Mesothelial cell of epicardium (in vitro differentiated cells): ENCODE measurements at regions not wholly inside any gene's neighbourhood (a gene's known extent, or its start where the extent isn't known, plus 50 kb on each side); places are given as distances from the start of the nearest gene placed in this dataset.
"Not testable (repeated sequence)": the region's sequence is repeated elsewhere in the genome, so short reads cannot be mapped to it uniquely, and the experiment has no call there.

Source experiments
- DNase-seq, 2 experiments: peaks; one replicate each; pipeline ENCODE4 v3.0.0; 2021; ENCODE audit warnings: low spot score in 2 of 2; ENCODE audit not compliant: unreplicated experiment in 2 of 2
- H3K27ac Mint-ChIP-seq: 2 replicates; pipeline ENCODE4 v1.8.0; 2021; ENCODE audit warnings: mixed read lengths
- H3K27me3 Mint-ChIP-seq: 2 replicates; pipeline ENCODE4 v1.8.0; 2021; ENCODE audit warnings: low read depth, mixed read lengths
- H3K36me3 Mint-ChIP-seq: 2 replicates; pipeline ENCODE4 v1.8.0; 2021; ENCODE audit warnings: mixed read lengths
- H3K4me1 Mint-ChIP-seq: 2 replicates; pipeline ENCODE4 v1.8.0; 2021; ENCODE audit warnings: mixed read lengths
- H3K4me3 Mint-ChIP-seq: 2 replicates; pipeline ENCODE4 v1.8.0; 2021; ENCODE audit warnings: mild to moderate bottlenecking, moderate library complexity, mixed read lengths
- H3K9me3 Mint-ChIP-seq: 2 replicates; pipeline ENCODE4 v1.8.0; 2021; ENCODE audit warnings: mixed read lengths
- TF ChIP-seq, protein P1 (sequence below): fragments of 200-600 bp; sonication (generic); IDR thresholded peaks from one replicate; pipeline ENCODE4 v1.5.0; 2021; ENCODE audit warnings: antibody characterized with exemption; ENCODE audit not compliant: unreplicated experiment

DNA sequence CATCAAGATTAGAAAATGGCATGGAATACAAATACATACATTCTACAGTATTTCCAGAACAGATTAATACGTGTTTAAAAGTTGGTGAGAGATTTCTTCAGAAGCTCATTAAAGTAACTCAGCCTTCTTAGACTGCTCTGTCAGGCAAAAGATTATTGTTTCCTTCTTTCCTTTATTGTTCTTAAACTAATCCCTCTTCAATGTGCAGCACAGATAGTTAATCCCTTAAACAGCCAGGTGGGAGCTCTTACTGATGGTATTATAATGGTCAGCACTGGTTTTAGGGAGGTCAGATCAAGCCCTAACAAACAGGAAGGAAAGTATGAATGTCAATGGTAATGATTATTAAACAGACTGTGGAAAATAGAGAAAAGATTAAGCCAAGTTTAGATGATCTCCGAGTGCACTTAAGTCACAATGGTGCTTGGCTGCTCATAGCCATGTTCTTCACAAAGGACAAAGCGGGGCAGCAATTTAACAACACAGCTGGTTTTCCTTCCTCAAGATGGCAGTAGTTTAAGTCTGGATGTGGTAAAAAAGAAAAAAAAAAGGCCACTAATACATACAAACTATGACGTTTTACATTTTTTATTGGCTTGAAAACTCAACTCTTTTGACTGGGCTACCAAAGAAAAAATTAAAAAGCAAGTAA, 992.6 kb downstream of the PCDH9 start:
- Mint-ChIP-seq H3K27me3 (no peaks in the 10 kb centered on the region), H3K36me3 (peaks cover 3% of the 10 kb centered on the region), H3K27ac (no peak overlapping the region), H3K9me3 (peaks cover 33% of the 10 kb centered on the region), H3K4me1 (peaks cover 3% of the 10 kb centered on the region), H3K4me3 (no peak overlapping the region)
- DNase-seq: no peak
- TF ChIP-seq, protein P1, sequence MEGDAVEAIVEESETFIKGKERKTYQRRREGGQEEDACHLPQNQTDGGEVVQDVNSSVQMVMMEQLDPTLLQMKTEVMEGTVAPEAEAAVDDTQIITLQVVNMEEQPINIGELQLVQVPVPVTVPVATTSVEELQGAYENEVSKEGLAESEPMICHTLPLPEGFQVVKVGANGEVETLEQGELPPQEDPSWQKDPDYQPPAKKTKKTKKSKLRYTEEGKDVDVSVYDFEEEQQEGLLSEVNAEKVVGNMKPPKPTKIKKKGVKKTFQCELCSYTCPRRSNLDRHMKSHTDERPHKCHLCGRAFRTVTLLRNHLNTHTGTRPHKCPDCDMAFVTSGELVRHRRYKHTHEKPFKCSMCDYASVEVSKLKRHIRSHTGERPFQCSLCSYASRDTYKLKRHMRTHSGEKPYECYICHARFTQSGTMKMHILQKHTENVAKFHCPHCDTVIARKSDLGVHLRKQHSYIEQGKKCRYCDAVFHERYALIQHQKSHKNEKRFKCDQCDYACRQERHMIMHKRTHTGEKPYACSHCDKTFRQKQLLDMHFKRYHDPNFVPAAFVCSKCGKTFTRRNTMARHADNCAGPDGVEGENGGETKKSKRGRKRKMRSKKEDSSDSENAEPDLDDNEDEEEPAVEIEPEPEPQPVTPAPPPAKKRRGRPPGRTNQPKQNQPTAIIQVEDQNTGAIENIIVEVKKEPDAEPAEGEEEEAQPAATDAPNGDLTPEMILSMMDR: no peak

DNA sequence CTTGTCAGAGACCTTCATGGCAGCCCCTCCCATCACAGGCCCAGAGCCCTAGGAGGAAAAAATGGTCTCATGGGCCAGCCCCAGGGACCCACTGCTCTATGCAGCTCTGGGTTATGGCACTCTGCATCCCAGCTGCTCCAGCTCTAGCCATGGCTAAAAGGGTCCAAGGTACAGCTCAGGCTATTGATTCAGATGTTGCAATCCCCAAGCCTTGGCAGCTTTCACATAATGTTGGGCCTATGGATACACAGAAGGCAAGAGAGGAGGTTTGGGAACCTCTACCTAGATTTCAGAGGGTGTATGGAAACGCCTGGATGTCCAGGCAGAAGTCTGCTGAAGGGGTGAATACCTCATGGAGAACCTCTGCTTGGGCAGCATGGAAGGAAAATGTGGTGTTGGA, 996.0 kb downstream of the PCDH9 start:
- TF ChIP-seq, protein P1: no peak
- Mint-ChIP-seq H3K36me3 (peaks cover 3% of the 10 kb centered on the region), H3K9me3 (peaks cover 33% of the 10 kb centered on the region), H3K4me1 (peaks cover 3% of the 10 kb centered on the region), H3K27ac (no peak overlapping the region), H3K4me3 (no peak overlapping the region), H3K27me3 (no peaks in the 10 kb centered on the region)
- no peak for DNase-seq

DNA sequence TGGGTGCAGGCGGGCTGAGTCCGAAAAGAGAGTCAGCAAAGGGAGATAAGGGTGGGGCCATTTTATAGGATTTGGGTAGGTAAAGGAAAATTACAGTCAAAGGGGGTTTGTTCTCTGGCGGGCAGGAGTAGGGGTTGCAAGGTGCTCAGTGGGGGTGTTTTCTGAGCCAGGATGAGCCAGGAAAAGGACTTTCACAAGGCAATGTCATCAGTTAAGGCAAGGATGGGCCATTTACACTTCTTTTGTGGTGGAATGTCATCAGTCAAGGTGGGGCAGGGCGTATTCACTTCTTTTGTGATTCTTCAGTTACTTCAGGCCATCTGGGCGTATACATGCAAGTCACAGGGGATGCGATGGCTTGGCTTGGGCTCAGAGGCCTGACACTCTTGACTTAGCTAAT, 998.2 kb downstream of the PCDH9 start:
- not testable (repeated sequence) for H3K4me3 Mint-ChIP-seq, H3K4me1 Mint-ChIP-seq, H3K27ac Mint-ChIP-seq, DNase-seq, H3K27me3 Mint-ChIP-seq, H3K36me3 Mint-ChIP-seq
- H3K9me3 Mint-ChIP-seq: peaks cover 30% of the 10 kb centered on the region

DNA sequence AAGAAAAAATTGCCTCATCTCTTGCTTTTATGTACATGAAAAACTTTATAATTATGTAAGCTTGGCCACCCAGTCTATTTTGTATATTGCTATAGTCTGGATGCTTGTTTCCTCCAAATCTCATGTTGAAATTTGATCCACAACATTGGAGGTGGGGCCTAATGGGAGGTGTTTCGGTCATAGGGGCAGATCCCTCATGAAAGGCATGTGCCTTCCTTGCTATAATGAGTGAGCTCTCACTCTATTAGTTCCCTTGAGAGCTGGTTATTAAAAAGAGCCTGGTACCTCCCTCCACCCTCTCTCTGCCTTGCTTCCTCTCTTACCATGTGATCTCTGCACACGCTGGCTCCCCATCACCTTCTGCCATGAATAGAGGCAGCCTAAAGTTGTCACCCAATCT, 1005.1 kb downstream of the PCDH9 start:
- Mint-ChIP-seq H3K4me1 (peaks cover 26% of the 10 kb centered on the region), H3K27ac (peak overlapping the region; percentile 35), H3K36me3 (peaks cover 2% of the 10 kb centered on the region), H3K4me3 (no peak overlapping the region), H3K9me3 (peaks cover 7% of the 10 kb centered on the region), H3K27me3 (no peaks in the 10 kb centered on the region)
- DNase-seq: no peak
- TF ChIP-seq, protein P1: no peak

DNA sequence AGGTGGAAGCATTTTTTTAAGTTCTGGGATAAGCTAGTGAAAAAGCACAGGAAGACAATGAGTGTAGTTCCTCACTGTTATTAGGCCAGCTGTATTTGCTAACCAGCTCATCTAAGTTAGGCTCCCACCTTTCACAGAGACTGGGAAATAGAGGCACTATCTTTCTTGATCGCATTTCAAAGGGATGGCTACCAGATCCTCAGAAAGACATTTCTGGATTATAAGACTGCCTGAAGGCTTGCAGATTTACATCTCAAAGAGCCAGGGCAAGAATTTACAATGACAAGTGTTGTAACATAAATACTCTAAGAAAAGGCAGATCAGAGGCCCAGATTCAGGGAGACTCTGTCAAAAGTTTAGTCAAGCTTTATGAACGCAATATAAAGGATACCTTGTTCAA, 1005.5 kb downstream of the PCDH9 start:
- Mint-ChIP-seq H3K27me3 (no peaks in the 10 kb centered on the region), H3K36me3 (peaks cover 2% of the 10 kb centered on the region), H3K27ac (peak overlapping the region; percentile 6), H3K4me3 (no peak overlapping the region), H3K9me3 (peaks cover 7% of the 10 kb centered on the region), H3K4me1 (peaks cover 26% of the 10 kb centered on the region)
- TF ChIP-seq, protein P1: no peak
- no peak for DNase-seq

DNA sequence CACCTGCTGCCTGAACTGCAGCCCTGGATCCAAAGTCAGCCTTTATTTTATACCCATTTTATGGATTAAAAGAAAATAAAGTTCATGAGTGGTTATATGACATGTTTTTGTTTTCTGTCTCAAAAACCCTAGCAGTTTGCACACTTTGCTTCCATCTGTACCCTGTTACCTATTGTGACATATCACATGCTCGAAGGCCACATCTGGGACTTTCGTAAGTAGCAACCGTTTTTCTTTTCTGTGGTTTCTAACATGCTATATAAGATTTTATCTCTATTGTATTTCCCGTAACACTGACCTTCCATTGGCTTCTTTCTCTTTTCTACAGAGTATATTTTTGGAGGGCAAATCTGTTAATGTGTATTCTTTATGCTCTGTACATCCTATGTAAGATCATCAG, 1007.2 kb downstream of the PCDH9 start:
- Mint-ChIP-seq H3K27ac (no peak overlapping the region), H3K4me1 (peaks cover 28% of the 10 kb centered on the region), H3K9me3 (peaks cover 10% of the 10 kb centered on the region), H3K4me3 (no peak overlapping the region), H3K36me3 (peaks cover 3% of the 10 kb centered on the region), H3K27me3 (no peaks in the 10 kb centered on the region)
- TF ChIP-seq, protein P1: no peak
- DNase-seq: no peak
